GM11168 (cell line): ENCODE measurements at regions not wholly inside any gene's neighbourhood (a gene's known extent, or its start where the extent isn't known, plus 50 kb on each side); places are given as distances from the start of the nearest gene placed in this dataset.

Experiments used
- in situ Hi-C: fragments of 300-500 bp; cut with MboI; formaldehyde crosslinking; loops from one replicate; pipeline ENCODE4 v1.12.0; 2022; ENCODE audit warnings: low sequenced_read_pairs; ENCODE audit not compliant: unreplicated experiment

- in situ Hi-C loops, result no loop called here
These were observed 349.7 kb upstream of the POU3F2 start for GRCh38 chr6:98484696-98485095.

DNA sequence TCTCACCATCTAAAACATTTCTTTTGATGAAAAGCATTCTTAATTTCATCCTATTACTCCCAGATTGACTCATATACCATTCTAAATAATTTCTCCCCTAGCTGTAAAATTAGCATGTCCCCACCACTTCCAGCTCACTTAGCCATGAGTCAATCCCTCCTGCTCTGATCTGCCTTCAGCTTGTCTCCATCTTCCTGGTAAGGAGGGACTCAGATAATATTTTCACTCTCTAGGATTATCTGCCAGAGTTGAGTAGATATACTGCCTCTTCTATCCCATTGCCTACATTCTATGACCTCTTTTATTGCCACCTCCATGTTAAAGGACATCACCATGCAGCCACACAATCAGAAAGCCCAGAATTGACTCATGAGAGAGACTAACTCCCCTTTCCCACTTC lies 348.8 kb upstream of the POU3F2 start:
- in situ Hi-C loops, result no loop called here

DNA sequence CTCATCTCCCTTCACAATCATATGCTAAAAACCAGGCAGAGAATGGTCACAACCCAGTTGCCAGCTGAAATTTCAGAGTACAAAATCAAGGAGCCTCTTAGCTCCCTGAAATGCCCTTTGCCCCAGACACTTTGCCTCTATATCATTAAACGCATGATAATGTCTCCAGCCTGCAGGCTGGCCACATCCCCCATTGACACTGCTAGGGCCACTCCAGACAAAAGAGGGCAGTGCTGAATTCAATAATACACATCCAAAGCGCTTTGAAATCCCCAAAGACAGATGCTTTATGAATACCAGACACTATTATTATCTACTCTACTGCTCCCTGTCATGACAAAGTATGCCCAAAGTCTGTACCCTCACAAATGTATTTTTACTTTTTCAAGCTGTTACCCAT lies 348.3 kb upstream of the POU3F2 start:
- in situ Hi-C loops, result no loop called here

DNA sequence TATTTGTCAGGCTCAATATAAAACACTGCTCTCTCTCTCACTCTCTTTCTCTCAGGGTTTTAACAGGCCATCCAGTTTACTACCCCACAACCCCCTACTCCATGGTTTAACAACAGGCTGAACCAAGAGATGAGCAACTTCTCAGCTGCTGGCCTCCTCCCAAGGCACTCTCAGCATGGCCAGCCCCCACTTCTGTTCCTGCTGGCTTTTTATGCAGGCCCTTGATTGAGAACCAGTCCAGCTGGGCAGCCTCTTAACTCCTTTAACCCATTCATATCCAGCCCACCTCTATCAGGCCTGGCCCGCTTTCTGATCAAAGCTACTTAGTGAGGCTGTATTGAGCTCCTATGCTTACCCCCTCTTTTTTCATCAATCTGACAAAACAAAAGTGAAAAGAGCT lies 346.8 kb upstream of the POU3F2 start:
- in situ Hi-C loops, result no loop called here

DNA sequence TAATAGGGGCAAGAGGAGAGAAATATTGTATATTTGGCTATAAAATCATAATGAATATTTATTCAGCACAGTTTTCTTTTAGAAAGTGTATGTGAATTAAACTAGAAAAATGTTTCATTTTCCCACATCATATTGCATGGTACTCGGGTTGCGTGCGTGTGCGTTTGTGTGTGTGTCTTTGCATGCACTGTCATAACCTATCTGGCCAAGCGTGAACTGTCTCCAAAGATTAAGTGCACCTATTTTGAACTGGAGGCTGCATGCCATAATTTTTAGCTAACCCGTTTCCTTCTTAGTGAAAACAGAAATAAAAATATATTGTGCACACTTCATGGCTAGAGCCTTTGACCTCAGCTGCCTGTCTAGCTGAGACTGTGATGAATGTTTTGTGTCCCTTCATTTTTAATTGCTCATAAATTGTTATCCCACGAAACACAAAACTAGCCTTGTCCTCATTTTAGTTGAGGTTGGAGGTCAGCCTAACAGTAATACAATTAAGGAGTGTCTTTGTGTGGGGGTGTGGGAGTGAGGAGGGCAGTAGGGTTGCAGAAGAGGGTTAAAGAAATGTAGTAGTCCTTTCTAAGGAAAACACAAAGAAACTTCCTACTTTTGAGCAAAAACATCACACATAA lies 336.1 kb upstream of the POU3F2 start:
- in situ Hi-C loops, result no loop called here

DNA sequence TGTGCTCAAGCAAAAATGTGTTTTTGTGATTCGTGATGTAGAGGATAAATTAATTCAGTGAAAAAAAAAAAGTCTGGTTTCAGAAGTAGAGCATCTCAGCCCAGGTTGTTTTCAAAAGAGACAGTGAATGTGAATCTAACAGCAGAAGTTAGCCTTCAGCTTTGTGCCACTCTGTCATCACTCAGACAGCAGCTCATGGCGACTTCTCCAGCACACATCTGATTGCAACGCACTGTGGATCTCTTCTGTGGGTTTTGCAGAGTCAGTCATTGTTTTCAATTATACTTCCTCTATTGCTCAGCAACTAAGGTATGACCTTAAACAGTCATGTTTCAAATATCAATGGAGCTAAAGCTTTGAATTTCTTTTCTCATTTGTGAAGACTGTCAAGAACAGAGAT lies 335.5 kb upstream of the POU3F2 start:
- in situ Hi-C loops, result no loop called here

DNA sequence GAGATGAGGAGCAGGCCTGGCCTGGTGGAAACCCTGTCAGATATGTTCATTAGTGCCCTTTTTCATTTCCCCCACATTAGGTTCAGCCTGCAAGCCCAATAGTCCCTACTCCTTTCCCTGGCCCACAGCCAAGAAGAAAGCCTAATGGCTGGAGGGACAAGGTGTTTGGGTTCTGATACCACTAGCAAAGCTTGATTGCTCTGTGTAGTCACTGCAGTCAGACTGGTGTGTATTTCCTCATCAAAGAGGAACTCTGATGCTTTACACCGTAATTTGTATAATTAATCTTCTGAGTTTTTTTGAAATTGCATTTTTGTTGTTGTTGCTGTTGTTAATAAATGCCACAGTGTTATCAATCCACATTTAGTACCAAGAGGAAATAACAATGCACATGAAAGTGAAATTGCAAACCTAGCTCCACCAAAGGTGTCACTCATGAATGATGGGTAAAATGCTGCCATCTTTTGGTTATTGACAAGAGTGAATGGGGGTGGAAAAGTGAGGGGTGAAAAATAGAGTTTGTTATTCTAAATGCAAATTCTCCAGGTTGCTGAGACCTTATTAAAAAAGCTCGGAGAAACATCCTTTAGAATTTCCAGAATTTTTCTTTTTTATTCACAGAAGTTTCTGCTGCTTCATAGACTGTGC lies 320.2 kb upstream of the POU3F2 start:
- in situ Hi-C loops, result no loop called here

DNA sequence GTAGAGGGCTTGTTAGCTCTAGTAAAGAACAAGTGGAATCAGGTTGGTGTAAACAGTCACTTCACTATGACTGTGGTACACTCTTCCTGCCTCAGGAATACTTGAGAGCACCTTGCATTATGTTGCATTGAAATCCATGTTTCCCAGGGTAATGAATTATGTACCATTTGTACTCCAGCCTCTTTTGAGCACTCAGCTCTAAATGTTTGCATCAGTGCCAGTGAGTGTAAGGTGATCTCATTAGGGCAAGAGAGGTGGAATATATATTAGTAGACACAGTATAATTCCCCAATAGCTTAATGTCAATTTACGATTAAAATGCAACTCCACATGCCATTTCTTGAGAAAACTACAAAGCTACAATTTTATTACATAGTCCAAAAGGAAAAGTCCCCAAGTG lies 319.6 kb upstream of the POU3F2 start:
- in situ Hi-C loops, result no loop called here

DNA sequence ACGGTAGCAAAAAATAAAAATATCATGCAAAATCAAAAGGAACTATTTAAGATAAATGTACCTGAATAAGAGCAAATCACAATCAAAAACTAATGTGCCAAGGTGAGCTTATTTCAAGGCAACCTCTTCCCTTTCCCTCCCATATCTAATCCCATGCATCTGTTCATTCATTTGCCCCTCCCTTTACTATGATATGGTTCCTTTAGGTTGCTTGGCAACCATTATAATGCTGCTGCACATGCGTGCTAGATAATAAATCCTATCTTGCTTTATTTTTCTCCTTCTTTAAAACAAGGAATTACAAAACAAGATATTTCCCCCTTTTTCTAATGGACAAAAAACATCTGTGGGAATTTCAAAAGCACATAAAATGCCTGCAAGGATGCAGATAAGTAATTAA lies 318.2 kb upstream of the POU3F2 start:
- in situ Hi-C loops, result no loop called here

- in situ Hi-C loops, result no loop called here
These were observed 317.5 kb upstream of the POU3F2 start for GRCh38 chr6:98516866-98517265.

DNA sequence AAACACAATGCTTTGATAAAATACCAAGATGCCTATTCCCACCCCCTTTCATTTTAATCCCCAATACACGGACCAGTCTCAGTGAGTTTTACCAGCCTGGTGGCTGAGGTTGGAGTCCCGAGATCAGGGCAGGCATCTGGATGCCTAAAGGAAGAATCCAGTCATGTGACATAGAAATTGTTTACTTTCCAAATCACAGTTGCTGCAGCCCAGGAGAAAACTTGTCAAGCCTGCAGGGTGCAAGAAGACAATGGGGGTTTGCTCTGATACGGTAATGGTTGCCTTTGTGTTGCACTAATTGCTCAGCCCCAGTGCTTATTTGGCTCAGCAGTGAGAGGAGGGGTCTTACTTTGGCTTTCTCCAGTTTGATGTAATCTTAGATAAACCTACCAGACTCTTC lies 308.5 kb upstream of the POU3F2 start:
- in situ Hi-C loops, result no loop called here

- in situ Hi-C loops, result no loop called here
These were observed 307.9 kb upstream of the POU3F2 start for GRCh38 chr6:98526465-98526864.

DNA sequence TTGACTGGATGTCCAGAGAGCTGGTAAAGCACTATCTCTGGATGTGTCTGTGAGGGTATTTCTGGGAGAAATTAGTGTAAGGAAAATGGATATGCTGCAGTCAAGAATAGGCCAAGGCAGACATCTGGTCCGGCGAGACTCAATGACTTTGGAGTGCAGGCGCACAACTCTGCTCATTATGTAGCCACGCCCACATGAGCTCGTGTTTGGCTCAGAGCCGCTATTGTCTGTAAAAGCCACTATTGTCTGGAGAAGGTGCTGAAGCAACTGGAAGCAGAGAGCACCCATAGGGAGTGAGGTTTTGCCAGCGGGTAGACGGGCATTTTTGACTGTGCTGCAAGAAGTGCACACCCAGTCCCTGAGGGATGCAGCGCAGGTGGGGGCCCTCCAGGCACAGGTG lies 305.0 kb upstream of the POU3F2 start:
- in situ Hi-C loops, result no loop called here

DNA sequence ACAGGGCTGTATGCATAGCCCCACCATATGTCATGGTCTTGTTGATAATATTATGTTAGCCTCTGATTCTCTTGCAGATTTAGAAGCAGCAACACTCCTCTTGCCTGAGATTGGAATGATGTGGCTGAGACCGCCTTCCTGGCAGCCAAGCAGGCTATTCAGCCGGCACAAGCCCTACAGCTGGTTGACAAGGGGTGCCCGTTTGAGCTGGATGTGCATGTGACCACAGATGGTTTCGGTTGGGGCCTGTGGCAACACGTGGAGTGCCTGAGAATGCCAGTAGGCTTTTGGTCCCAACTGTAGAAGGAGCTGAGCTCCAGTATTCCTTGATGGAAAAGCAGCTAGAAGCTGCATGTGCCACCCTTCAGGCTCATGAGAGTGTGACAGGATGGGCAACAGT lies 303.6 kb upstream of the POU3F2 start:
- in situ Hi-C loops, result no loop called here

DNA sequence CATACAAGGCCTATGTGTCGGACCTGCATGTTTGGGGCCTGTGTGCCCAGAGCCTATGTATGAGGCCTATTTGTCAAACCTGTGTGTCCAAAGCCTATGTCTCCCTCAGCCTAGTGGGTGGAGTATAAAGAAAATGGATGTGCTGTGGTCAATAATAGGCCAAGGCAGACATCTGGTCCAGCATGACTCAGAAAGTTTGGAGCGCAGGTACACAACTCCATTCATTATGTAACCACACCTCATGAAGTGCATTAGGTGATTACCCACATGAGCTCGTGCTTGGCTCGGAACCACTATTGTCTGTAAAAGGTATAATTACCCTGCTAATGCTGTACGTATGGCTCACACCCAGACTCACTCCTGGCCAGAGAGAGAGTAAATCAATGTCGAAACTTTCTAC lies 302.4 kb upstream of the POU3F2 start:
- in situ Hi-C loops, result no loop called here

- in situ Hi-C loops, result no loop called here
These were observed 294.6 kb upstream of the POU3F2 start for GRCh38 chr6:98539741-98540140.

GRCh38 chr6:98546376-98546775 lies 288.0 kb upstream of the POU3F2 start:
- in situ Hi-C loops, result no loop called here

DNA sequence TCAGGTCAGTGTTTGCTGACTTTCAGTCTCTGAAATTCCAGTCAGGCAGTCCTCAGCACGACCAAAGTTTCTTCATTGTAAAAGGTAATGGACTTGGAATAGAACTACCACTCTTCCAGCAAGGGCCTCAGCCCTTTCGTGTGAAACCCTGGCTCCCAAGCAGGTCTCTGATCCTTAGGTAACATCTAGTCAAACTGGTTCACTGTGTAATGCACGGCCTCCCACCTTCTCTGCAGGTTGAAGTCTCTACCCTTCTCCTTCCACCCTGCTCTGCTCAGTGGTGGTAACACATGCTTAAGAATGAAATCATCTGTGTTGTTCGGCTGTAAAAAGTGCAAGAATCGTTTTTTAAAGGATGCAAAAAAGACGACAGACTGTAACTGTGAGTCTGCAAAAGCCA lies 287.2 kb upstream of the POU3F2 start:
- in situ Hi-C loops, result no loop called here

GRCh38 chr6:98547634-98548033 lies 286.7 kb upstream of the POU3F2 start:
- in situ Hi-C loops, result no loop called here

GRCh38 chr6:98548301-98548700 lies 286.1 kb upstream of the POU3F2 start:
- in situ Hi-C loops, result no loop called here

- in situ Hi-C loops, result no loop called here
These were observed 274.0 kb upstream of the POU3F2 start for GRCh38 chr6:98560418-98560817.

DNA sequence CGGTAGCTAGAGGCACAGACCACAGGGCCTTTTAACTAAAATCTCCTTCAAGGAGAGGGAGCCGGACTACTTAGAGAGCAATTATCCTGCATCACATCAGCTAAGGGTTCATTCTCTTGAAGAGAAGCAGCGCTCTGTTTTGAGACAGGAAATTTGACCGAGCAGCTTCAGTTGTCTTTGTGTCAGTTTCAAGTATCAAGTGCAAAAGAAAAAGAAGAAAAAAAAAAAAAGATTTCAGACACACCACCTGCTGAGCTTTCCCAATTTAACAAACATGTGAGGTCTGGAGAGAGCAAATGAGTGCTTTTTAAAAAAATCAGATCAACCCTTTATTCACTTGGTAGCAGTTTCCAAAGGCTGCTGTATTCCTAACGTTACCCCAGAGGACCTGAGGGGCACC lies 273.5 kb upstream of the POU3F2 start:
- in situ Hi-C loops, result no loop called here
